Dendritic cell treated with granulocyte-macrophage colony-stimulating factor and Interleukin-4, amounts not matched to agents 40 ng/mL and 50 ng/mL, for 4 days (primary cell): ENCODE measurements at regions not wholly inside any gene's neighbourhood (a gene's known extent, or its start where the extent isn't known, plus 50 kb on each side); places are given as distances from the start of the nearest gene placed in this dataset.

Experiments used
- H3K27ac Mint-ChIP-seq: one replicate; pipeline ENCODE4 v1.8.0; 2022; ENCODE audit warnings: mild to moderate bottlenecking, mixed read lengths
- H3K27me3 Mint-ChIP-seq: one replicate; pipeline ENCODE4 v1.8.0; 2022; ENCODE audit warnings: mild to moderate bottlenecking, mixed read lengths
- H3K36me3 Mint-ChIP-seq: one replicate; pipeline ENCODE4 v1.8.0; 2022; ENCODE audit warnings: low read depth, mixed read lengths
- H3K4me1 Mint-ChIP-seq: one replicate; pipeline ENCODE4 v1.8.0; 2022; ENCODE audit warnings: low read depth, mixed read lengths
- H3K4me3 Mint-ChIP-seq: one replicate; pipeline ENCODE4 v1.8.0; 2022; ENCODE audit warnings: mild to moderate bottlenecking, moderate library complexity, mixed read lengths
- H3K9me3 Mint-ChIP-seq: one replicate; pipeline ENCODE4 v1.8.0; 2022; ENCODE audit warnings: mixed read lengths
- intact Hi-C: fragments of 100-400 bp; cut with micrococcal nuclease; formaldehyde crosslinking; loops from one replicate; pipeline ENCODE4 v1.15.0; 2022

DNA sequence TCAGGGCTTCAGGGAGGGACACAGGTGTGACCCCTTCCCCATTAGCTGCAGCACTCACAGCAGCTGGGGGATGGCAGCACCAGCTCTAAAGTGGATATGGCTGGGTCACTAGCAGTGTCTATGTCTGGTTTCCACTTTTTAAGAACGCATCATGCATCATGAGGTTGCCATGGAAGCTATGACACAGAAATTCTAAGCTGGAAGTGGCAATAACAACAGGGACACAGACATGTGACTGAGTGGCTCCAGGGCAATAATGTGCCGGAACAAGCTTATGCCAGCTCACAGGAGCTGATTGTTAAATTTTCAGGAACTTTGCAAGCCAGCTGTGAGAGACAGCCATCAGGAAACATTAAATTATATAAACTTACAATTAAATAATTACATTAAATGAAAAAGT lies 51.2 kb upstream of the NFASC start:
- no peak overlapping the region for H3K27ac Mint-ChIP-seq
- intact Hi-C loops = no loop called here
- no peaks in the 10 kb centered on the region for H3K4me1 Mint-ChIP-seq
- no peaks in the 10 kb centered on the region for H3K9me3 Mint-ChIP-seq
- peaks cover 19% of the 10 kb centered on the region for H3K27me3 Mint-ChIP-seq
- H3K36me3 Mint-ChIP-seq = no peaks in the 10 kb centered on the region
- no peak overlapping the region for H3K4me3 Mint-ChIP-seq
